ENCODE measurements at regions not wholly inside any gene's neighbourhood (a gene's known extent, or its start where the extent isn't known, plus 50 kb on each side); places are given as distances from the start of the nearest gene placed in this dataset.

DNA sequence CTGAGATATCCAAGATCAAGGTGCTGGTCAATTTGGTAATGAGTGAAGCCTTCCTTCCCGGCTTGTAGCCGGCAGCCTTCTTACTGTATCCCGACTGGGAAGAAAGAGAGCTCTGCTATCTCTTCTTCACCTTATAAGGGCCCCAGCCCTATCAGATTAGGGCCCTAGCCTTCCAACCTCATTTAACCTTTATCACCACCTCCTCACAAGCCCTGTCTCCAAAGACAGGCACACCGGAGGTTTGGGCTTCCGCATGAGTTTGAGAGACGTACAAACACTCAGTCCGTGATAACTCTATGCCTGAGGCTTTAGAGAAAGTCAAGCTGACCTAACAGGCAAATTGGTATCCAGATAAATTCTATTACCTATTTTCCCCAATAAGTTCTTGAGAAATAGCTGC lies 243.9 kb downstream of the OPA1 start:
- DNase-seq (ENCODE audit: extremely low spot score, unreplicated experiment): no peak
- Mint-ChIP-seq H3K36me3 (no peaks in the 10 kb centered on the region), H3K27ac (peak overlapping the region; percentile 79), H3K4me3 (peak overlapping the region; percentile 69), H3K9me3 (peaks cover 4% of the 10 kb centered on the region), H3K27me3 (no peaks in the 10 kb centered on the region), H3K4me1 (ENCODE audit: unreplicated experiment) (peaks cover 20% of the 10 kb centered on the region)
- TF ChIP-seq, protein P1, sequence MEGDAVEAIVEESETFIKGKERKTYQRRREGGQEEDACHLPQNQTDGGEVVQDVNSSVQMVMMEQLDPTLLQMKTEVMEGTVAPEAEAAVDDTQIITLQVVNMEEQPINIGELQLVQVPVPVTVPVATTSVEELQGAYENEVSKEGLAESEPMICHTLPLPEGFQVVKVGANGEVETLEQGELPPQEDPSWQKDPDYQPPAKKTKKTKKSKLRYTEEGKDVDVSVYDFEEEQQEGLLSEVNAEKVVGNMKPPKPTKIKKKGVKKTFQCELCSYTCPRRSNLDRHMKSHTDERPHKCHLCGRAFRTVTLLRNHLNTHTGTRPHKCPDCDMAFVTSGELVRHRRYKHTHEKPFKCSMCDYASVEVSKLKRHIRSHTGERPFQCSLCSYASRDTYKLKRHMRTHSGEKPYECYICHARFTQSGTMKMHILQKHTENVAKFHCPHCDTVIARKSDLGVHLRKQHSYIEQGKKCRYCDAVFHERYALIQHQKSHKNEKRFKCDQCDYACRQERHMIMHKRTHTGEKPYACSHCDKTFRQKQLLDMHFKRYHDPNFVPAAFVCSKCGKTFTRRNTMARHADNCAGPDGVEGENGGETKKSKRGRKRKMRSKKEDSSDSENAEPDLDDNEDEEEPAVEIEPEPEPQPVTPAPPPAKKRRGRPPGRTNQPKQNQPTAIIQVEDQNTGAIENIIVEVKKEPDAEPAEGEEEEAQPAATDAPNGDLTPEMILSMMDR (conservative IDR thresholded peaks at IDR 0.05): no peak

DNA sequence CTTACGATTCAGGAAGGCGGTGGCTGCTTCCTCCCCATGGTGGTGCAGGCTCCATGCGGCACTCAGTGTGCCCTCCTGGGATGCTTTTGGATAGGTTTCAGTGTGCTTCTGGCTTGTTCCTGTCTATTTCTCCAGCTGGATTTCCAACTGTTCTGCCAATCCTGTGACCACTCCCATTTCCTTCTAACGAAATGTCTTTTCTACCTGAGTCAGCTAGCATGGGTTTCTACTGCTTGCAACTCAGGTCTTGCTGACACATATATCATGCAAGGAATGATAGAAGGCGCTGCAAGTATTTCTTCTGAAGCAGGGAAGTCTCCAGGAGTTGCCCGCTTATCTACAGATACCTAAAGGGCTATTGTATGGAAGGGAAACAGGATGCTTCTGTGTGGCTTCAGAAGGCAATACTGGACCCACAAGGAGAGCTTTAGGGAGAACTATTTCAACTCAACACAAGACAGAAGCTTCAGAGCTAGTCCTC lies 244.4 kb downstream of the OPA1 start:
- Mint-ChIP-seq H3K27me3 (no peaks in the 10 kb centered on the region), H3K36me3 (no peaks in the 10 kb centered on the region), H3K27ac (peak overlapping the region; percentile 79), H3K4me3 (peak overlapping the region; percentile 69), H3K4me1 (ENCODE audit: unreplicated experiment) (peaks cover 16% of the 10 kb centered on the region), H3K9me3 (peaks cover 4% of the 10 kb centered on the region)
- DNase-seq (ENCODE audit: extremely low spot score, unreplicated experiment): no peak
- TF ChIP-seq, protein P1 (conservative IDR thresholded peaks at IDR 0.05): no peak

- Mint-ChIP-seq H3K36me3 (no peaks in the 10 kb centered on the region), H3K9me3 (peaks cover 12% of the 10 kb centered on the region), H3K27me3 (no peaks in the 10 kb centered on the region), H3K4me1 (ENCODE audit: unreplicated experiment) (peaks cover 35% of the 10 kb centered on the region), H3K27ac (no peak overlapping the region), H3K4me3 (no peak overlapping the region)
- DNase-seq (ENCODE audit: extremely low spot score, unreplicated experiment): no peak
- TF ChIP-seq, protein P1 (conservative IDR thresholded peaks at IDR 0.05): no peak
Measured at GRCh38 chr3:193840111-193840641, 247.2 kb downstream of the OPA1 start.

- no peak overlapping the region for H3K4me3 Mint-ChIP-seq
- peaks cover 16% of the 10 kb centered on the region for H3K9me3 Mint-ChIP-seq
- no peaks in the 10 kb centered on the region for H3K27me3 Mint-ChIP-seq
- no peak for DNase-seq (ENCODE audit: extremely low spot score, unreplicated experiment)
- TF ChIP-seq, protein P1 (conservative IDR thresholded peaks at IDR 0.05): no peak
- H3K4me1 Mint-ChIP-seq (ENCODE audit: unreplicated experiment): peaks cover 40% of the 10 kb centered on the region
- H3K27ac Mint-ChIP-seq: peak overlapping the region; percentile 23
- H3K36me3 Mint-ChIP-seq: no peaks in the 10 kb centered on the region
Measured at GRCh38 chr3:193841581-193841980, 248.6 kb downstream of the OPA1 start.

- peak overlapping the region; percentile 70 for H3K4me3 Mint-ChIP-seq
- H3K4me1 Mint-ChIP-seq (ENCODE audit: unreplicated experiment): peaks cover 38% of the 10 kb centered on the region
- peak overlapping the region; percentile 87 for H3K27ac Mint-ChIP-seq
- peaks cover 12% of the 10 kb centered on the region for H3K9me3 Mint-ChIP-seq
- TF ChIP-seq, protein P1 (conservative IDR thresholded peaks at IDR 0.05): no peak
- H3K27me3 Mint-ChIP-seq: no peaks in the 10 kb centered on the region
- H3K36me3 Mint-ChIP-seq: no peaks in the 10 kb centered on the region
- no peak for DNase-seq (ENCODE audit: extremely low spot score, unreplicated experiment)
Measured at GRCh38 chr3:193842029-193842798, 249.2 kb downstream of the OPA1 start.
